NCI-H2196 (cell line): ENCODE measurements at regions not wholly inside any gene's neighbourhood (a gene's known extent, or its start where the extent isn't known, plus 50 kb on each side); places are given as distances from the start of the nearest gene placed in this dataset.

Experiments
- DNase-seq: peaks from one replicate; lab custom pipeline; 2025; ENCODE audit not compliant: unreplicated experiment; lab: John Stamatoyannopoulos, UW

GRCh38 chr5:133777951-133778350 is 165.6 kb upstream of the FSTL4 start:
- no peak for DNase-seq

- no peak for DNase-seq
Measured at GRCh38 chr5:133775584-133776304, 163.4 kb upstream of the FSTL4 start.

- no peak for DNase-seq
Measured at GRCh38 chr5:133773247-133774202, 161.2 kb upstream of the FSTL4 start.

- no peak for DNase-seq
Measured at GRCh38 chr5:133769842-133770241, 157.5 kb upstream of the FSTL4 start.

GRCh38 chr5:133763744-133764143 is 151.4 kb upstream of the FSTL4 start:
- DNase-seq, result no peak

GRCh38 chr5:133761632-133762031 is 149.3 kb upstream of the FSTL4 start:
- no peak for DNase-seq

GRCh38 chr5:133760532-133760931 is 148.2 kb upstream of the FSTL4 start:
- DNase-seq, result no peak

- DNase-seq, result no peak
Measured at GRCh38 chr5:133758641-133759040, 146.3 kb upstream of the FSTL4 start.

GRCh38 chr5:133757396-133757945 is 145.1 kb upstream of the FSTL4 start:
- no peak for DNase-seq

GRCh38 chr5:133756756-133757155 is 144.4 kb upstream of the FSTL4 start:
- DNase-seq, result no peak

- DNase-seq, result no peak
Measured at GRCh38 chr5:133756036-133756435, 143.7 kb upstream of the FSTL4 start.

- peak; percentile 31 for DNase-seq
Measured at GRCh38 chr5:133754575-133755169, 142.3 kb upstream of the FSTL4 start.

GRCh38 chr5:133753856-133754255 is 141.5 kb upstream of the FSTL4 start:
- no peak for DNase-seq

GRCh38 chr5:133751846-133752245 is 139.5 kb upstream of the FSTL4 start:
- DNase-seq, result no peak

GRCh38 chr5:133751421-133751820 is 139.1 kb upstream of the FSTL4 start:
- DNase-seq, result no peak

GRCh38 chr5:133750856-133751255 is 138.5 kb upstream of the FSTL4 start:
- no peak for DNase-seq

GRCh38 chr5:133750356-133750755 is 138.0 kb upstream of the FSTL4 start:
- no peak for DNase-seq

- DNase-seq, result no peak
Measured at GRCh38 chr5:133749331-133749985, 137.1 kb upstream of the FSTL4 start.

- no peak for DNase-seq
Measured at GRCh38 chr5:133746834-133747233, 134.5 kb upstream of the FSTL4 start.

GRCh38 chr5:133744960-133745308 is 132.6 kb upstream of the FSTL4 start:
- no peak for DNase-seq
